Neural cell (in vitro differentiated cells): ENCODE measurements at regions not wholly inside any gene's neighbourhood (a gene's known extent, or its start where the extent isn't known, plus 50 kb on each side); places are given as distances from the start of the nearest gene placed in this dataset.

Experiments
- H2AFZ ChIP-seq: fragments of 200-600, 300-800 bp; sonication (generic), shearing (Covaris generic); 2 replicates; pipeline ENCODE4 v1.6.0; 2014; ENCODE audit warnings: low read depth, mild to moderate bottlenecking, antibody characterized with exemption, low read length, moderate library complexity
- H3F3A ChIP-seq: fragments of 200-600 bp; shearing (Covaris generic); 2 replicates; pipeline ENCODE4 v1.6.1; 2016; ENCODE audit warnings: mild to moderate bottlenecking, moderate library complexity, mixed read lengths, antibody characterized with exemption, low read length; ENCODE audit not compliant: insufficient read depth, poor library complexity, severe bottlenecking
- H3K27ac ChIP-seq: fragments of 200-600, 300-800 bp; sonication (generic), shearing (Covaris generic); 2 replicates; pipeline ENCODE4 v1.5.1; 2014; ENCODE audit warnings: mild to moderate bottlenecking, low read length, moderate library complexity
- H3K27me3 ChIP-seq: fragments of 300-800, 200-600 bp; sonication (generic), shearing (Covaris generic); 2 replicates; pipeline ENCODE4 v1.6.0; 2014; ENCODE audit warnings: mild to moderate bottlenecking, low read depth, low read length, moderate library complexity; ENCODE audit not compliant: insufficient read depth
- H3K36me3 ChIP-seq: fragments of 300-800, 200-600 bp; sonication (generic), shearing (Covaris generic); 2 replicates; pipeline ENCODE4 v1.5.1; 2014; ENCODE audit warnings: mild to moderate bottlenecking, antibody characterized with exemption, low read length, moderate library complexity; ENCODE audit not compliant: insufficient read depth
- H3K4me2 ChIP-seq: fragments of 300-800, 200-600 bp; sonication (generic), shearing (Covaris generic); 2 replicates; pipeline ENCODE4 v1.6.0; 2014; ENCODE audit warnings: mild to moderate bottlenecking, low read length
- H3K4me3 ChIP-seq: fragments of 300-800, 200-600 bp; sonication (generic), shearing (Covaris generic); 2 replicates; pipeline ENCODE4 v1.5.1; 2014; ENCODE audit warnings: mild to moderate bottlenecking, low read length, moderate library complexity
- H3K79me2 ChIP-seq: fragments of 200-600 bp; shearing (Covaris generic); replicated peaks from 2 replicates; pipeline ENCODE4 v1.6.0; 2014; ENCODE audit warnings: mild to moderate bottlenecking, low read length, moderate library complexity; ENCODE audit not compliant: insufficient read depth
- H3K9ac ChIP-seq: fragments of 300-800, 200-600 bp; sonication (generic), shearing (Covaris generic); 2 replicates; pipeline ENCODE4 v1.6.1; 2016; ENCODE audit warnings: mild to moderate bottlenecking, low read length, mixed read lengths
- H3K9me2 ChIP-seq: fragments of 200-600 bp; shearing (Covaris generic); 2 replicates; pipeline ENCODE4 v1.6.1; 2016; ENCODE audit warnings: mild to moderate bottlenecking, low read length, mixed read lengths; ENCODE audit not compliant: insufficient read depth
- H3K9me3 ChIP-seq: fragments of 200-600, 300-800 bp; sonication (generic), shearing (Covaris generic); 2 replicates; pipeline ENCODE4 v1.6.1; 2016; ENCODE audit warnings: mild to moderate bottlenecking, mixed run types, low read length, moderate library complexity, mixed read lengths
- H4K20me1 ChIP-seq: fragments of 200-600 bp; shearing (Covaris generic); 2 replicates; pipeline ENCODE4 v1.6.1; 2016; ENCODE audit warnings: mild to moderate bottlenecking, mixed run types; ENCODE audit not compliant: insufficient read depth
- CTCF ChIP-seq: fragments of 450-650 bp; IDR thresholded peaks from 2 replicates; pipeline ENCODE4 v1.5.1; 2014; ENCODE audit warnings: antibody characterized with exemption, mild to moderate bottlenecking, moderate library complexity; ENCODE audit not compliant: poor library complexity, severe bottlenecking
- EP300 ChIP-seq: fragments of 450-650 bp; conservative IDR thresholded peaks from 2 replicates; pipeline ENCODE4 v1.6.1; 2014; ENCODE audit warnings: antibody characterized with exemption, mild to moderate bottlenecking, moderate library complexity; ENCODE audit not compliant: poor library complexity, severe bottlenecking
- EZH2 ChIP-seq: fragments of 200-600, 300-800 bp; shearing (Covaris generic), sonication (generic); IDR thresholded peaks from 2 replicates; pipeline ENCODE4 v1.6.1; 2014; ENCODE audit warnings: antibody characterized with exemption, low read length, borderline replicate concordance, mild to moderate bottlenecking; ENCODE audit not compliant: insufficient read depth, poor library complexity, severe bottlenecking
- MXI1 ChIP-seq: fragments of 450-650 bp; conservative IDR thresholded peaks from 2 replicates; pipeline ENCODE4 v1.6.1; 2014; ENCODE audit warnings: antibody characterized with exemption, mild to moderate bottlenecking; ENCODE audit not compliant: poor library complexity, severe bottlenecking
- POLR2AphosphoS5 ChIP-seq: IDR thresholded peaks from 2 replicates; pipeline ENCODE4 v1.6.1; 2012
- RAD21 ChIP-seq: fragments of 450-650 bp; conservative IDR thresholded peaks from 2 replicates; pipeline ENCODE4 v1.6.1; 2014; ENCODE audit warnings: antibody characterized with exemption, mild to moderate bottlenecking, moderate library complexity
- REST ChIP-seq: IDR thresholded peaks from 2 replicates; pipeline ENCODE4 v1.6.1; 2012; ENCODE audit warnings: borderline replicate concordance
- SMC3 ChIP-seq: fragments of 450-650 bp; conservative IDR thresholded peaks from 2 replicates; pipeline ENCODE4 v1.6.1; 2014; ENCODE audit warnings: antibody characterized with exemption, mild to moderate bottlenecking, moderate library complexity; ENCODE audit not compliant: poor library complexity
- TAF1 ChIP-seq: IDR thresholded peaks from 2 replicates; pipeline ENCODE4 v1.6.1; 2012; ENCODE audit warnings: low read depth

- H3K4me3 ChIP-seq: no peak overlapping the region
These were observed 939.4 kb downstream of the MCTP2 start for GRCh38 chr15:95170561-95171380.

GRCh38 chr15:95171564-95171963 lies 940.2 kb downstream of the MCTP2 start:
- no peak overlapping the region for H3K9ac ChIP-seq
- no peaks in the 10 kb centered on the region for H3K79me2 ChIP-seq
- H4K20me1 ChIP-seq: no peaks in the 10 kb centered on the region
- no peak overlapping the region for H3K4me3 ChIP-seq
- H3K36me3 ChIP-seq: no peaks in the 10 kb centered on the region
- no peaks in the 10 kb centered on the region for H3K9me2 ChIP-seq
- H3F3A ChIP-seq: no peaks in the 10 kb centered on the region
- no peak overlapping the region for H2AFZ ChIP-seq
- H3K4me2 ChIP-seq: no peak overlapping the region
- H3K27ac ChIP-seq: no peak overlapping the region
- H3K27me3 ChIP-seq: no peaks in the 10 kb centered on the region
- no peaks in the 10 kb centered on the region for H3K9me3 ChIP-seq
- TF ChIP-seq TAF1: no peak
- no peak for TF ChIP-seq MXI1
- no peak for TF ChIP-seq CTCF
- TF ChIP-seq EZH2: no peak
- TF ChIP-seq SMC3: no peak
- no peak for TF ChIP-seq RAD21
- TF ChIP-seq EP300: no peak

More at GRCh38 chr15:95170561-95171380, 939.4 kb downstream of the MCTP2 start:
- no peaks in the 10 kb centered on the region for H3K36me3 ChIP-seq
- H3K79me2 ChIP-seq: no peaks in the 10 kb centered on the region
- no peaks in the 10 kb centered on the region for H4K20me1 ChIP-seq
- H3K27ac ChIP-seq: no peak overlapping the region
- H3K27me3 ChIP-seq: no peaks in the 10 kb centered on the region
- no peaks in the 10 kb centered on the region for H3K9me2 ChIP-seq
- no peak overlapping the region for H2AFZ ChIP-seq
- H3F3A ChIP-seq: no peaks in the 10 kb centered on the region
- TF ChIP-seq SMC3 (no peak), REST (no peak), EZH2 (no peak), POLR2AphosphoS5 (no peak), CTCF (no peak), EP300 (no peak), MXI1 (no peak), RAD21 (no peak)
- no peak overlapping the region for H3K9ac ChIP-seq
- H3K9me3 ChIP-seq: no peaks in the 10 kb centered on the region
- H3K4me2 ChIP-seq: no peak overlapping the region
